ENCODE measurements at regions not wholly inside any gene's neighbourhood (a gene's known extent, or its start where the extent isn't known, plus 50 kb on each side); places are given as distances from the start of the nearest gene placed in this dataset.

- Histone ChIP-seq H3K9me3 (ENCODE audit: control insufficient read depth in 5 of 5, low read length in 5 of 5) (no peaks in the 10 kb centered on the region), H3K36me3 (ENCODE audit: control insufficient read depth in 5 of 5, insufficient read depth in 5 of 5, low read length in 5 of 5) (no peaks in the 10 kb centered on the region), H3K27me3 (ENCODE audit: control insufficient read depth in 5 of 5, insufficient read depth in 4 of 5, low read length in 5 of 5) (peaks cover 5 to 11% (median 8%) of the 10 kb centered on the region in 5 donors), H3K9ac (ENCODE audit: low read length in 5 of 5) (no peak overlapping the region), H3K4me1 (ENCODE audit: control insufficient read depth in 5 of 5, insufficient read depth in 5 of 5, low read length in 5 of 5) (no peaks in the 10 kb centered on the region), H3K4me3 (ENCODE audit: low read depth in 1 of 5, low read length in 5 of 5) (no peak overlapping the region), H3K27ac (ENCODE audit: low read depth, low read length) (no peak overlapping the region)
These were observed 54.6 kb upstream of the POU3F1 start for GRCh38 chr1:38101037-38101785.

- Histone ChIP-seq H3K27ac (ENCODE audit: low read depth, low read length) (no peak overlapping the region), H3K36me3 (ENCODE audit: control insufficient read depth in 5 of 5, insufficient read depth in 5 of 5, low read length in 5 of 5) (no peaks in the 10 kb centered on the region), H3K27me3 (ENCODE audit: control insufficient read depth in 5 of 5, insufficient read depth in 4 of 5, low read length in 5 of 5) (peaks cover 5 to 19% (median 17%) of the 10 kb centered on the region in 5 donors), H3K9ac (ENCODE audit: low read length in 5 of 5) (no peak overlapping the region), H3K4me1 (ENCODE audit: control insufficient read depth in 5 of 5, insufficient read depth in 5 of 5, low read length in 5 of 5) (no peaks in the 10 kb centered on the region), H3K4me3 (ENCODE audit: low read depth in 1 of 5, low read length in 5 of 5) (no peak overlapping the region), H3K9me3 (ENCODE audit: control insufficient read depth in 5 of 5, low read length in 5 of 5) (no peaks in the 10 kb centered on the region)
These were observed 51.7 kb upstream of the POU3F1 start for GRCh38 chr1:38098101-38098847.

- Histone ChIP-seq H3K9me3 (ENCODE audit: control insufficient read depth in 5 of 5, low read length in 5 of 5) (no peaks in the 10 kb centered on the region), H3K4me3 (ENCODE audit: low read depth in 1 of 5, low read length in 5 of 5) (no peak overlapping the region), H3K27me3 (ENCODE audit: control insufficient read depth in 5 of 5, insufficient read depth in 4 of 5, low read length in 5 of 5) (peaks cover 5 to 22% (median 19%) of the 10 kb centered on the region in 5 donors), H3K9ac (ENCODE audit: low read length in 5 of 5) (no peak overlapping the region), H3K36me3 (ENCODE audit: control insufficient read depth in 5 of 5, insufficient read depth in 5 of 5, low read length in 5 of 5) (no peaks in the 10 kb centered on the region), H3K27ac (ENCODE audit: low read depth, low read length) (no peak overlapping the region), H3K4me1 (ENCODE audit: control insufficient read depth in 5 of 5, insufficient read depth in 5 of 5, low read length in 5 of 5) (no peaks in the 10 kb centered on the region)
These were observed 50.8 kb upstream of the POU3F1 start for GRCh38 chr1:38097284-38097898.

Data from subcutaneous abdominal adipose tissue (tissue), 5 donors.